ENCODE measurements at regions not wholly inside any gene's neighbourhood (a gene's known extent, or its start where the extent isn't known, plus 50 kb on each side); places are given as distances from the start of the nearest gene placed in this dataset.

DNA sequence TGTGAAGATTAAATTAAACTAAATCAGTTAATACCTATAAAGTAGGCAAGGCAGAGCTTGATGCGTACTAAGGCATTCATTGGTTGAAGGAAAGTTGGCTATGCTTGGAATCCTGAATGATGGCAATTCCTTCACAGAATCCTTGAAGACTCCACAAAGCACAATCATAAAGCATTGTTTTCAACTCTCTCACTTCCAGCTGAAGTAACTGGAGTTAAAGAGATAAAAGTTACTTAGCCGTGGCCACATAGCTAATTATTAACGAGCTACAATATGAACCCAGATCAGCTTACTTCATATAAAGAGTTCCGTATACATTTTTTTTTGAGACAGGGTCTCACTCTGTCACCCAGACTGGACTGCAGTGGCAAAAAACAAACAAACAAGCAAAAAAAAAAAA, 483.9 kb upstream of the DDX18 start:
- TF ChIP-seq NANOG (IDR thresholded peaks at IDR 0.05; ENCODE audit: borderline replicate concordance) (no peak), CREB1 (CRISPR knock-in tag; IDR thresholded peaks at IDR 0.05; ENCODE audit: low read depth) (no peak), ZNF114 (CRISPR knock-in tag; IDR thresholded peaks at IDR 0.05) (no peak), JUNB (IDR thresholded peaks at IDR 0.05; ENCODE audit: unreplicated experiment) (no peak)
- TF ChIP-seq, protein P1, sequence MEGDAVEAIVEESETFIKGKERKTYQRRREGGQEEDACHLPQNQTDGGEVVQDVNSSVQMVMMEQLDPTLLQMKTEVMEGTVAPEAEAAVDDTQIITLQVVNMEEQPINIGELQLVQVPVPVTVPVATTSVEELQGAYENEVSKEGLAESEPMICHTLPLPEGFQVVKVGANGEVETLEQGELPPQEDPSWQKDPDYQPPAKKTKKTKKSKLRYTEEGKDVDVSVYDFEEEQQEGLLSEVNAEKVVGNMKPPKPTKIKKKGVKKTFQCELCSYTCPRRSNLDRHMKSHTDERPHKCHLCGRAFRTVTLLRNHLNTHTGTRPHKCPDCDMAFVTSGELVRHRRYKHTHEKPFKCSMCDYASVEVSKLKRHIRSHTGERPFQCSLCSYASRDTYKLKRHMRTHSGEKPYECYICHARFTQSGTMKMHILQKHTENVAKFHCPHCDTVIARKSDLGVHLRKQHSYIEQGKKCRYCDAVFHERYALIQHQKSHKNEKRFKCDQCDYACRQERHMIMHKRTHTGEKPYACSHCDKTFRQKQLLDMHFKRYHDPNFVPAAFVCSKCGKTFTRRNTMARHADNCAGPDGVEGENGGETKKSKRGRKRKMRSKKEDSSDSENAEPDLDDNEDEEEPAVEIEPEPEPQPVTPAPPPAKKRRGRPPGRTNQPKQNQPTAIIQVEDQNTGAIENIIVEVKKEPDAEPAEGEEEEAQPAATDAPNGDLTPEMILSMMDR (conservative IDR thresholded peaks at IDR 0.05; ENCODE audit: low read depth in 2 of 2) = no peak
- H3K36me3 Mint-ChIP-seq (ENCODE audit: low read depth) = no peaks in the 10 kb centered on the region
- no peaks in the 10 kb centered on the region for H3K9me3 Mint-ChIP-seq

DNA sequence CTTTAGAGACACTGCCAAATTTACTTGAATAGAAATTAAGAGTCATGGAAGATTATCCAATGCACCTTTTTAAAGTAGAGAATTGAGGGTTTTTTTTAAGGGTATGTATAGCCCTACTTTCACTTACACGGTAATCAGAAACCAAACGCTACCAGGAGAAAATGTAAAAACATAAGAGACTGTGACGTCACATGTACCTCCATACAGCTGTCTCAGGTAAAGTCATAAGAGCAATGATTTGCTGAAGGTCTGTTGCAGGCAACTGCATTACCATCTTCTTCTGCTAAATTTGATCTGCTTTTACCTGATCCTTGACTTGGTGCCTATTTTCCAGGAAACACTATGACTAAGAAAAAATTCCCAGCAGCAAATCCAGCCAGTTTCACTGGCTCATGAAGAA, 478.5 kb upstream of the DDX18 start:
- no peak overlapping the region for H3K4me2 ChIP-seq
- no peaks in the 10 kb centered on the region for H3K79me2 ChIP-seq (replicated peaks; ENCODE audit: insufficient read depth)
- no peaks in the 10 kb centered on the region; the same call in 1 of the 2 replicates for H3K9me2 ChIP-seq (ENCODE audit: insufficient read depth)
- H3K27ac ChIP-seq (ENCODE audit: low read depth) = no peak overlapping the region
- H4K20me1 ChIP-seq (replicated peaks; ENCODE audit: insufficient read depth) = no peaks in the 10 kb centered on the region
- Mint-ChIP-seq H3K27ac (no peak overlapping the region), H3K27me3 (ENCODE audit: insufficient read depth, low read depth, poor library complexity) (no peaks in the 10 kb centered on the region), H3K9me3 (no peaks in the 10 kb centered on the region), H3K36me3 (ENCODE audit: low read depth) (no peaks in the 10 kb centered on the region), H3K4me3 (no peak overlapping the region), H3K4me1 (no peaks in the 10 kb centered on the region)
- H3K27me3 ChIP-seq (ENCODE audit: insufficient read depth) = no peaks in the 10 kb centered on the region
- H3K4me3 ChIP-seq = no peak overlapping the region
- no peaks in the 10 kb centered on the region for H3K4me1 ChIP-seq (ENCODE audit: insufficient read depth)
- H3K36me3 ChIP-seq (ENCODE audit: insufficient read depth) = no peaks in the 10 kb centered on the region
- no peak overlapping the region for H2AFZ ChIP-seq
- no peaks in the 10 kb centered on the region for H3F3A ChIP-seq (replicated peaks; ENCODE audit: low read depth)
- DNase-seq (ENCODE audit: low spot score) (no peak), ATAC-seq (no peak)
- TF ChIP-seq, protein P2, sequence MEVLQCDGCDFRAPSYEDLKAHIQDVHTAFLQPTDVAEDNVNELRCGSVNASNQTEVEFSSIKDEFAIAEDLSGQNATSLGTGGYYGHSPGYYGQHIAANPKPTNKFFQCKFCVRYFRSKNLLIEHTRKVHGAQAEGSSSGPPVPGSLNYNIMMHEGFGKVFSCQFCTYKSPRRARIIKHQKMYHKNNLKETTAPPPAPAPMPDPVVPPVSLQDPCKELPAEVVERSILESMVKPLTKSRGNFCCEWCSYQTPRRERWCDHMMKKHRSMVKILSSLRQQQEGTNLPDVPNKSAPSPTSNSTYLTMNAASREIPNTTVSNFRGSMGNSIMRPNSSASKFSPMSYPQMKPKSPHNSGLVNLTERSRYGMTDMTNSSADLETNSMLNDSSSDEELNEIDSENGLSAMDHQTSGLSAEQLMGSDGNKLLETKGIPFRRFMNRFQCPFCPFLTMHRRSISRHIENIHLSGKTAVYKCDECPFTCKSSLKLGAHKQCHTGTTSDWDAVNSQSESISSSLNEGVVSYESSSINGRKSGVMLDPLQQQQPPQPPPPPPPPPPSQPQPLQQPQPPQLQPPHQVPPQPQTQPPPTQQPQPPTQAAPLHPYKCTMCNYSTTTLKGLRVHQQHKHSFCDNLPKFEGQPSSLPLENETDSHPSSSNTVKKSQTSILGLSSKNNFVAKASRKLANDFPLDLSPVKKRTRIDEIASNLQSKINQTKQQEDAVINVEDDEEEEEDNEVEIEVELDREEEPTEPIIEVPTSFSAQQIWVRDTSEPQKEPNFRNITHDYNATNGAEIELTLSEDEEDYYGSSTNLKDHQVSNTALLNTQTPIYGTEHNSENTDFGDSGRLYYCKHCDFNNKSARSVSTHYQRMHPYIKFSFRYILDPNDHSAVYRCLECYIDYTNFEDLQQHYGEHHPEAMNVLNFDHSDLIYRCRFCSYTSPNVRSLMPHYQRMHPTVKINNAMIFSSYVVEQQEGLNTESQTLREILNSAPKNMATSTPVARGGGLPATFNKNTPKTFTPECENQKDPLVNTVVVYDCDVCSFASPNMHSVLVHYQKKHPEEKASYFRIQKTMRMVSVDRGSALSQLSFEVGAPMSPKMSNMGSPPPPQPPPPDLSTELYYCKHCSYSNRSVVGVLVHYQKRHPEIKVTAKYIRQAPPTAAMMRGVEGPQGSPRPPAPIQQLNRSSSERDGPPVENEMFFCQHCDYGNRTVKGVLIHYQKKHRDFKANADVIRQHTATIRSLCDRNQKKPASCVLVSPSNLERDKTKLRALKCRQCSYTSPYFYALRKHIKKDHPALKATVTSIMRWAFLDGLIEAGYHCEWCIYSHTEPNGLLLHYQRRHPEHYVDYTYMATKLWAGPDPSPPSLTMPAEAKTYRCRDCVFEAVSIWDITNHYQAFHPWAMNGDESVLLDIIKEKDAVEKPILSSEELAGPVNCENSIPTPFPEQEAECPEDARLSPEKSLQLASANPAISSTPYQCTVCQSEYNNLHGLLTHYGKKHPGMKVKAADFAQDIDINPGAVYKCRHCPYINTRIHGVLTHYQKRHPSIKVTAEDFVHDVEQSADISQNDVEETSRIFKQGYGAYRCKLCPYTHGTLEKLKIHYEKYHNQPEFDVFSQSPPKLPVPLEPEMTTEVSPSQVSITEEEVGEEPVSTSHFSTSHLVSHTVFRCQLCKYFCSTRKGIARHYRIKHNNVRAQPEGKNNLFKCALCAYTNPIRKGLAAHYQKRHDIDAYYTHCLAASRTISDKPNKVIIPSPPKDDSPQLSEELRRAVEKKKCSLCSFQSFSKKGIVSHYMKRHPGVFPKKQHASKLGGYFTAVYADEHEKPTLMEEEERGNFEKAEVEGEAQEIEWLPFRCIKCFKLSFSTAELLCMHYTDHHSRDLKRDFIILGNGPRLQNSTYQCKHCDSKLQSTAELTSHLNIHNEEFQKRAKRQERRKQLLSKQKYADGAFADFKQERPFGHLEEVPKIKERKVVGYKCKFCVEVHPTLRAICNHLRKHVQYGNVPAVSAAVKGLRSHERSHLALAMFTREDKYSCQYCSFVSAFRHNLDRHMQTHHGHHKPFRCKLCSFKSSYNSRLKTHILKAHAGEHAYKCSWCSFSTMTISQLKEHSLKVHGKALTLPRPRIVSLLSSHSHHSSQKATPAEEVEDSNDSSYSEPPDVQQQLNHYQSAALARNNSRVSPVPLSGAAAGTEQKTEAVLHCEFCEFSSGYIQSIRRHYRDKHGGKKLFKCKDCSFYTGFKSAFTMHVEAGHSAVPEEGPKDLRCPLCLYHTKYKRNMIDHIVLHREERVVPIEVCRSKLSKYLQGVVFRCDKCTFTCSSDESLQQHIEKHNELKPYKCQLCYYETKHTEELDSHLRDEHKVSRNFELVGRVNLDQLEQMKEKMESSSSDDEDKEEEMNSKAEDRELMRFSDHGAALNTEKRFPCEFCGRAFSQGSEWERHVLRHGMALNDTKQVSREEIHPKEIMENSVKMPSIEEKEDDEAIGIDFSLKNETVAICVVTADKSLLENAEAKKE (CRISPR knock-in tag; IDR thresholded peaks at IDR 0.05) = no peak
- TF ChIP-seq, protein P3, sequence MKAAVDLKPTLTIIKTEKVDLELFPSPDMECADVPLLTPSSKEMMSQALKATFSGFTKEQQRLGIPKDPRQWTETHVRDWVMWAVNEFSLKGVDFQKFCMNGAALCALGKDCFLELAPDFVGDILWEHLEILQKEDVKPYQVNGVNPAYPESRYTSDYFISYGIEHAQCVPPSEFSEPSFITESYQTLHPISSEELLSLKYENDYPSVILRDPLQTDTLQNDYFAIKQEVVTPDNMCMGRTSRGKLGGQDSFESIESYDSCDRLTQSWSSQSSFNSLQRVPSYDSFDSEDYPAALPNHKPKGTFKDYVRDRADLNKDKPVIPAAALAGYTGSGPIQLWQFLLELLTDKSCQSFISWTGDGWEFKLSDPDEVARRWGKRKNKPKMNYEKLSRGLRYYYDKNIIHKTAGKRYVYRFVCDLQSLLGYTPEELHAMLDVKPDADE (IDR thresholded peaks at IDR 0.05) = no peak
- TF ChIP-seq JUNB (IDR thresholded peaks at IDR 0.05; ENCODE audit: unreplicated experiment) = no peak
- TF ChIP-seq, protein P4, sequence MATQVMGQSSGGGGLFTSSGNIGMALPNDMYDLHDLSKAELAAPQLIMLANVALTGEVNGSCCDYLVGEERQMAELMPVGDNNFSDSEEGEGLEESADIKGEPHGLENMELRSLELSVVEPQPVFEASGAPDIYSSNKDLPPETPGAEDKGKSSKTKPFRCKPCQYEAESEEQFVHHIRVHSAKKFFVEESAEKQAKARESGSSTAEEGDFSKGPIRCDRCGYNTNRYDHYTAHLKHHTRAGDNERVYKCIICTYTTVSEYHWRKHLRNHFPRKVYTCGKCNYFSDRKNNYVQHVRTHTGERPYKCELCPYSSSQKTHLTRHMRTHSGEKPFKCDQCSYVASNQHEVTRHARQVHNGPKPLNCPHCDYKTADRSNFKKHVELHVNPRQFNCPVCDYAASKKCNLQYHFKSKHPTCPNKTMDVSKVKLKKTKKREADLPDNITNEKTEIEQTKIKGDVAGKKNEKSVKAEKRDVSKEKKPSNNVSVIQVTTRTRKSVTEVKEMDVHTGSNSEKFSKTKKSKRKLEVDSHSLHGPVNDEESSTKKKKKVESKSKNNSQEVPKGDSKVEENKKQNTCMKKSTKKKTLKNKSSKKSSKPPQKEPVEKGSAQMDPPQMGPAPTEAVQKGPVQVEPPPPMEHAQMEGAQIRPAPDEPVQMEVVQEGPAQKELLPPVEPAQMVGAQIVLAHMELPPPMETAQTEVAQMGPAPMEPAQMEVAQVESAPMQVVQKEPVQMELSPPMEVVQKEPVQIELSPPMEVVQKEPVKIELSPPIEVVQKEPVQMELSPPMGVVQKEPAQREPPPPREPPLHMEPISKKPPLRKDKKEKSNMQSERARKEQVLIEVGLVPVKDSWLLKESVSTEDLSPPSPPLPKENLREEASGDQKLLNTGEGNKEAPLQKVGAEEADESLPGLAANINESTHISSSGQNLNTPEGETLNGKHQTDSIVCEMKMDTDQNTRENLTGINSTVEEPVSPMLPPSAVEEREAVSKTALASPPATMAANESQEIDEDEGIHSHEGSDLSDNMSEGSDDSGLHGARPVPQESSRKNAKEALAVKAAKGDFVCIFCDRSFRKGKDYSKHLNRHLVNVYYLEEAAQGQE (IDR thresholded peaks at IDR 0.05; ENCODE audit: unreplicated experiment) = no peak
- TF ChIP-seq POLR2AphosphoS5 (IDR thresholded peaks at IDR 0.05; ENCODE audit: low read depth) = no peak
- TF ChIP-seq CREB1 (CRISPR knock-in tag; IDR thresholded peaks at IDR 0.05; ENCODE audit: low read depth) = no peak
- no peak for TF ChIP-seq STAT1 (IDR thresholded peaks at IDR 0.05; ENCODE audit: unreplicated experiment)
- no peak for TF ChIP-seq ZNF114 (CRISPR knock-in tag; IDR thresholded peaks at IDR 0.05)

More for the DNA sequence above, 483.9 kb upstream of the DDX18 start:
- Histone ChIP-seq H4K20me1 (replicated peaks; ENCODE audit: insufficient read depth) (no peaks in the 10 kb centered on the region), H3K9me2 (ENCODE audit: insufficient read depth) (no peaks in the 10 kb centered on the region; the same call in 1 of the 2 replicates), H3K27me3 (ENCODE audit: insufficient read depth) (no peaks in the 10 kb centered on the region), H3K79me2 (replicated peaks; ENCODE audit: insufficient read depth) (no peaks in the 10 kb centered on the region), H3K4me2 (no peak overlapping the region), H2AFZ (no peak overlapping the region), H3F3A (replicated peaks; ENCODE audit: low read depth) (no peaks in the 10 kb centered on the region), H3K36me3 (ENCODE audit: insufficient read depth) (no peaks in the 10 kb centered on the region), H3K27ac (ENCODE audit: low read depth) (no peak overlapping the region), H3K4me3 (no peak overlapping the region), H3K4me1 (ENCODE audit: insufficient read depth) (no peaks in the 10 kb centered on the region)
- ATAC-seq (no peak), DNase-seq (ENCODE audit: low spot score) (no peak)
- Mint-ChIP-seq H3K4me3 (no peak overlapping the region), H3K27ac (no peak overlapping the region), H3K27me3 (ENCODE audit: insufficient read depth, low read depth, poor library complexity) (no peaks in the 10 kb centered on the region), H3K4me1 (no peaks in the 10 kb centered on the region)
